Peyer's patch (tissue), 4 donors: ENCODE measurements at regions not wholly inside any gene's neighbourhood (a gene's known extent, or its start where the extent isn't known, plus 50 kb on each side); places are given as distances from the start of the nearest gene placed in this dataset.

Source experiments
- POLR2A ChIP-seq, 2 donors: fragments of 450-650 bp; IDR thresholded peaks; one replicate each; pipeline ENCODE4 v1.5.1; 2017; ENCODE audit warnings: antibody characterized with exemption in 2 of 2, mild to moderate bottlenecking in 2 of 2, moderate library complexity in 2 of 2
- TF ChIP-seq, protein P1 (sequence below), 6 experiments: fragments of 450-650 bp in 4 of 6; fragments of 200-600 bp in 2 of 6; sonication (generic) in 1 of 6; IDR thresholded peaks; one replicate each; pipeline ENCODE4 v1.5.1; 2017 to 2019; ENCODE audit warnings: antibody characterized with exemption in 6 of 6, mild to moderate bottlenecking in 3 of 6, moderate library complexity in 1 of 6

- TF ChIP-seq, protein P1, sequence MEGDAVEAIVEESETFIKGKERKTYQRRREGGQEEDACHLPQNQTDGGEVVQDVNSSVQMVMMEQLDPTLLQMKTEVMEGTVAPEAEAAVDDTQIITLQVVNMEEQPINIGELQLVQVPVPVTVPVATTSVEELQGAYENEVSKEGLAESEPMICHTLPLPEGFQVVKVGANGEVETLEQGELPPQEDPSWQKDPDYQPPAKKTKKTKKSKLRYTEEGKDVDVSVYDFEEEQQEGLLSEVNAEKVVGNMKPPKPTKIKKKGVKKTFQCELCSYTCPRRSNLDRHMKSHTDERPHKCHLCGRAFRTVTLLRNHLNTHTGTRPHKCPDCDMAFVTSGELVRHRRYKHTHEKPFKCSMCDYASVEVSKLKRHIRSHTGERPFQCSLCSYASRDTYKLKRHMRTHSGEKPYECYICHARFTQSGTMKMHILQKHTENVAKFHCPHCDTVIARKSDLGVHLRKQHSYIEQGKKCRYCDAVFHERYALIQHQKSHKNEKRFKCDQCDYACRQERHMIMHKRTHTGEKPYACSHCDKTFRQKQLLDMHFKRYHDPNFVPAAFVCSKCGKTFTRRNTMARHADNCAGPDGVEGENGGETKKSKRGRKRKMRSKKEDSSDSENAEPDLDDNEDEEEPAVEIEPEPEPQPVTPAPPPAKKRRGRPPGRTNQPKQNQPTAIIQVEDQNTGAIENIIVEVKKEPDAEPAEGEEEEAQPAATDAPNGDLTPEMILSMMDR (IDR thresholded peaks at IDR 0.05), result no peak
- no peak for TF ChIP-seq POLR2A (IDR thresholded peaks at IDR 0.05)
Measured at GRCh38 chr3:147940405-147941193, 531.4 kb downstream of the ZIC1 start.
